OCI-LY1 (cell line): ENCODE measurements at regions not wholly inside any gene's neighbourhood (a gene's known extent, or its start where the extent isn't known, plus 50 kb on each side); places are given as distances from the start of the nearest gene placed in this dataset.

Experiments used
- H2AFZ ChIP-seq: fragments of 200-600 bp; sonication (generic), shearing (Covaris generic); 2 replicates; pipeline ENCODE4 v1.6.0; 2014; ENCODE audit warnings: antibody characterized with exemption, mild to moderate bottlenecking, low read length
- H3F3A ChIP-seq: fragments of 200-600 bp; sonication (generic), shearing (Covaris generic); 2 replicates; pipeline ENCODE4 v1.6.0; 2014; ENCODE audit warnings: mild to moderate bottlenecking, antibody characterized with exemption, low read length, moderate library complexity; ENCODE audit not compliant: insufficient read depth
- H3K27ac ChIP-seq: fragments of 200-600 bp; sonication (generic); 2 replicates; pipeline ENCODE4 v1.5.1; 2014; ENCODE audit warnings: low read length, mixed run types, mild to moderate bottlenecking, low read depth; ENCODE audit not compliant: poor library complexity, severe bottlenecking
- H3K27me3 ChIP-seq: fragments of 200-600 bp; sonication (generic); 2 replicates; pipeline ENCODE4 v1.6.0; 2014; ENCODE audit warnings: antibody characterized with exemption, mild to moderate bottlenecking, low read length, moderate library complexity; ENCODE audit not compliant: insufficient read depth
- H3K36me3 ChIP-seq: fragments of 200-600 bp; sonication (generic); 2 replicates; pipeline ENCODE4 v1.6.1; 2014; ENCODE audit warnings: mild to moderate bottlenecking, antibody characterized with exemption, low read length, moderate library complexity, mixed read lengths; ENCODE audit not compliant: insufficient read depth
- H3K4me1 ChIP-seq: fragments of 200-600 bp; sonication (generic); 2 replicates; pipeline ENCODE4 v1.5.1; 2014; ENCODE audit warnings: mild to moderate bottlenecking, low read length, moderate library complexity; ENCODE audit not compliant: insufficient read depth, severe bottlenecking
- H3K4me2 ChIP-seq: fragments of 200-600 bp; sonication (generic), shearing (Covaris generic); 2 replicates; pipeline ENCODE4 v1.6.1; 2014; ENCODE audit warnings: low read length
- H3K4me3 ChIP-seq: fragments of 200-600 bp; sonication (generic); 2 replicates; pipeline ENCODE4 v1.5.1; 2014; ENCODE audit warnings: low read length, low read depth, mild to moderate bottlenecking, mixed read lengths; ENCODE audit not compliant: poor library complexity, severe bottlenecking
- H3K79me2 ChIP-seq: fragments of 200-600 bp; shearing (Covaris generic); 2 replicates; pipeline ENCODE4 v1.6.1; 2016; ENCODE audit warnings: mixed run types, low read length, mixed read lengths; ENCODE audit not compliant: insufficient read depth
- H3K9ac ChIP-seq: fragments of 200-600 bp; sonication (generic), shearing (Covaris generic); 2 replicates; pipeline ENCODE4 v1.6.1; 2014; ENCODE audit warnings: mild to moderate bottlenecking, low read length, mixed read lengths
- H3K9me2 ChIP-seq: fragments of 200-600 bp; sonication (generic), shearing (Covaris generic); 2 replicates; pipeline ENCODE4 v1.6.1; 2014; ENCODE audit warnings: low read depth, mild to moderate bottlenecking, low read length, mixed read lengths
- H3K9me3 ChIP-seq: fragments of 200-600 bp; shearing (Covaris generic); 2 replicates; pipeline ENCODE4 v1.6.1; 2014; ENCODE audit warnings: low read length, mixed read lengths
- H4K20me1 ChIP-seq: fragments of 200-600 bp; sonication (generic), shearing (Covaris generic); 2 replicates; pipeline ENCODE4 v1.6.0; 2016; ENCODE audit warnings: mild to moderate bottlenecking, low read length; ENCODE audit not compliant: insufficient read depth
- CTCF ChIP-seq: fragments of 200-600 bp; sonication (generic), shearing (Covaris generic); IDR thresholded peaks from 2 replicates; pipeline ENCODE4 v1.5.1; 2017; ENCODE audit warnings: mild to moderate bottlenecking, antibody characterized with exemption, low read length, moderate library complexity, mixed read lengths
- EZH2 ChIP-seq: fragments of 200-600 bp; sonication (generic), shearing (Covaris generic); IDR thresholded peaks from 2 replicates; pipeline ENCODE4 v1.8.0; 2017; ENCODE audit warnings: borderline replicate concordance, mixed run types, mild to moderate bottlenecking, antibody characterized with exemption, low read length, moderate library complexity, mixed read lengths

GRCh38 chr20:18981962-18982539, 168.5 kb downstream of the SCP2D1 start:
- Histone ChIP-seq H3F3A (no peaks in the 10 kb centered on the region), H2AFZ (no peak overlapping the region), H3K27me3 (no peaks in the 10 kb centered on the region), H3K79me2 (no peaks in the 10 kb centered on the region), H3K27ac (no peak overlapping the region), H3K9me3 (no peaks in the 10 kb centered on the region), H3K9ac (no peak overlapping the region), H3K36me3 (no peaks in the 10 kb centered on the region), H3K4me1 (no peaks in the 10 kb centered on the region), H3K4me2 (no peak overlapping the region), H3K9me2 (no peaks in the 10 kb centered on the region), H3K4me3 (no peak overlapping the region), H4K20me1 (no peaks in the 10 kb centered on the region)
- TF ChIP-seq CTCF (no peak), EZH2 (no peak)

- H3F3A ChIP-seq: no peaks in the 10 kb centered on the region
- no peaks in the 10 kb centered on the region for H3K4me1 ChIP-seq
- H3K27ac ChIP-seq: no peak overlapping the region
- H3K79me2 ChIP-seq: no peaks in the 10 kb centered on the region
- no peak overlapping the region for H2AFZ ChIP-seq
- TF ChIP-seq EZH2 (no peak), CTCF (no peak)
- H3K9me3 ChIP-seq: no peaks in the 10 kb centered on the region
- no peaks in the 10 kb centered on the region for H3K9me2 ChIP-seq
- H4K20me1 ChIP-seq: no peaks in the 10 kb centered on the region
- H3K36me3 ChIP-seq: no peaks in the 10 kb centered on the region
- no peak overlapping the region for H3K4me2 ChIP-seq
- H3K9ac ChIP-seq: no peak overlapping the region
- H3K4me3 ChIP-seq: no peak overlapping the region
- H3K27me3 ChIP-seq: no peaks in the 10 kb centered on the region
Measured at GRCh38 chr20:18983796-18984195, 170.2 kb downstream of the SCP2D1 start.

- H2AFZ ChIP-seq: no peak overlapping the region
- H3F3A ChIP-seq: no peaks in the 10 kb centered on the region
- no peaks in the 10 kb centered on the region for H3K79me2 ChIP-seq
- H3K27ac ChIP-seq: no peak overlapping the region
- H3K9ac ChIP-seq: no peak overlapping the region
- H3K4me2 ChIP-seq: no peak overlapping the region
- H3K9me2 ChIP-seq: no peaks in the 10 kb centered on the region
- H3K4me3 ChIP-seq: no peak overlapping the region
- H3K36me3 ChIP-seq: no peaks in the 10 kb centered on the region
- H4K20me1 ChIP-seq: no peaks in the 10 kb centered on the region
- no peaks in the 10 kb centered on the region for H3K9me3 ChIP-seq
- no peaks in the 10 kb centered on the region for H3K27me3 ChIP-seq
- H3K4me1 ChIP-seq: no peaks in the 10 kb centered on the region
- no peak for TF ChIP-seq CTCF
- TF ChIP-seq EZH2: no peak
Measured at GRCh38 chr20:18984238-18985200, 170.9 kb downstream of the SCP2D1 start.
